Neural cell (in vitro differentiated cells): ENCODE measurements at regions not wholly inside any gene's neighbourhood (a gene's known extent, or its start where the extent isn't known, plus 50 kb on each side); places are given as distances from the start of the nearest gene placed in this dataset.

Source experiments
- CTCF ChIP-seq: fragments of 450-650 bp; IDR thresholded peaks from 2 replicates; pipeline ENCODE4 v1.5.1; 2014; ENCODE audit warnings: antibody characterized with exemption, mild to moderate bottlenecking, moderate library complexity; ENCODE audit not compliant: poor library complexity, severe bottlenecking
- EP300 ChIP-seq: fragments of 450-650 bp; conservative IDR thresholded peaks from 2 replicates; pipeline ENCODE4 v1.6.1; 2014; ENCODE audit warnings: antibody characterized with exemption, mild to moderate bottlenecking, moderate library complexity; ENCODE audit not compliant: poor library complexity, severe bottlenecking
- EZH2 ChIP-seq: fragments of 200-600, 300-800 bp; shearing (Covaris generic), sonication (generic); IDR thresholded peaks from 2 replicates; pipeline ENCODE4 v1.6.1; 2014; ENCODE audit warnings: antibody characterized with exemption, low read length, borderline replicate concordance, mild to moderate bottlenecking; ENCODE audit not compliant: insufficient read depth, poor library complexity, severe bottlenecking
- MXI1 ChIP-seq: fragments of 450-650 bp; conservative IDR thresholded peaks from 2 replicates; pipeline ENCODE4 v1.6.1; 2014; ENCODE audit warnings: antibody characterized with exemption, mild to moderate bottlenecking; ENCODE audit not compliant: poor library complexity, severe bottlenecking
- POLR2AphosphoS5 ChIP-seq: IDR thresholded peaks from 2 replicates; pipeline ENCODE4 v1.6.1; 2012
- RAD21 ChIP-seq: fragments of 450-650 bp; conservative IDR thresholded peaks from 2 replicates; pipeline ENCODE4 v1.6.1; 2014; ENCODE audit warnings: antibody characterized with exemption, mild to moderate bottlenecking, moderate library complexity
- REST ChIP-seq: IDR thresholded peaks from 2 replicates; pipeline ENCODE4 v1.6.1; 2012; ENCODE audit warnings: borderline replicate concordance

GRCh38 chr2:177117755-177118154 lies 94.8 kb upstream of the HNRNPA3 start:
- TF ChIP-seq POLR2AphosphoS5: no peak
- no peak for TF ChIP-seq CTCF
- no peak for TF ChIP-seq EZH2
- TF ChIP-seq RAD21: no peak
- no peak for TF ChIP-seq REST
- TF ChIP-seq MXI1: no peak
- TF ChIP-seq EP300: no peak
